HuH-7 (cell line): ENCODE measurements at regions not wholly inside any gene's neighbourhood (a gene's known extent, or its start where the extent isn't known, plus 50 kb on each side); places are given as distances from the start of the nearest gene placed in this dataset.

Experiments
- DNase-seq: peaks from one replicate; pipeline ENCODE4 v3.0.0; 2011; ENCODE audit warnings: low spot score

GRCh38 chr2:51237626-51238271 is 205.8 kb upstream of the NRXN1 start:
- peak; percentile 3 for DNase-seq

GRCh38 chr2:51232027-51232426 is 200.1 kb upstream of the NRXN1 start:
- no peak for DNase-seq

GRCh38 chr2:51231071-51231470 is 199.1 kb upstream of the NRXN1 start:
- DNase-seq, result no peak

GRCh38 chr2:51225377-51225776 is 193.4 kb upstream of the NRXN1 start:
- no peak for DNase-seq

- no peak for DNase-seq
These were observed 192.9 kb upstream of the NRXN1 start for GRCh38 chr2:51224790-51225189.

GRCh38 chr2:51222106-51222505 is 190.2 kb upstream of the NRXN1 start:
- no peak for DNase-seq

GRCh38 chr2:51220606-51221005 is 188.7 kb upstream of the NRXN1 start:
- no peak for DNase-seq

- no peak for DNase-seq
These were observed 188.1 kb upstream of the NRXN1 start for GRCh38 chr2:51220080-51220479.

- DNase-seq, result no peak
These were observed 187.5 kb upstream of the NRXN1 start for GRCh38 chr2:51219468-51219867.

GRCh38 chr2:51218047-51218446 is 186.1 kb upstream of the NRXN1 start:
- no peak for DNase-seq

- DNase-seq, result no peak
These were observed 181.9 kb upstream of the NRXN1 start for GRCh38 chr2:51213826-51214225.

GRCh38 chr2:51212374-51212773 is 180.4 kb upstream of the NRXN1 start:
- no peak for DNase-seq

- no peak for DNase-seq
These were observed 176.6 kb upstream of the NRXN1 start for GRCh38 chr2:51208521-51208920.

- no peak for DNase-seq
These were observed 169.4 kb upstream of the NRXN1 start for GRCh38 chr2:51201295-51201694.

GRCh38 chr2:51194656-51195055 is 162.7 kb upstream of the NRXN1 start:
- DNase-seq, result no peak

- DNase-seq, result no peak
These were observed 138.3 kb upstream of the NRXN1 start for GRCh38 chr2:51170273-51170672.

GRCh38 chr2:51165534-51166260 is 133.8 kb upstream of the NRXN1 start:
- DNase-seq, result no peak

GRCh38 chr2:51158251-51158650 is 126.3 kb upstream of the NRXN1 start:
- DNase-seq, result no peak

GRCh38 chr2:51153236-51153635 is 121.3 kb upstream of the NRXN1 start:
- DNase-seq, result no peak

- no peak for DNase-seq
These were observed 119.7 kb upstream of the NRXN1 start for GRCh38 chr2:51151490-51152140.

- no peak for DNase-seq
These were observed 117.8 kb upstream of the NRXN1 start for GRCh38 chr2:51149725-51150124.

- DNase-seq, result no peak
These were observed 113.8 kb upstream of the NRXN1 start for GRCh38 chr2:51145761-51146160.

GRCh38 chr2:51120754-51121280 is 88.9 kb upstream of the NRXN1 start:
- DNase-seq, result no peak
